A549 (cell line): ENCODE measurements at regions not wholly inside any gene's neighbourhood (a gene's known extent, or its start where the extent isn't known, plus 50 kb on each side); places are given as distances from the start of the nearest gene placed in this dataset.
A peak's percentile ranks its signal among the peaks of the same experiment; 100 is the strongest.

Source experiments
- ATAC-seq, 2 experiments: fragments of 200-7000 bp in 1 of 2; fragments of >200 bp in 1 of 2; cut with Nextera tagmentation in 1 of 2; cut with Tn5 transposase in 1 of 2; 3 replicates each; pipeline versions ENCODE4 v1.8.0 to v1.9.1; 2018 to 2020; ENCODE audit warnings: mild to moderate bottlenecking in 1 of 2, moderate library complexity in 1 of 2
- CTCF ChIA-PET: fragments of 300-600 bp; sonication (Branson Sonifier 250); formaldehyde crosslinking; extraction: SDS; loops from one replicate; lab custom pipeline; 2021; ENCODE audit warnings: antibody characterized with exemption, inconsistent platforms; lab: Yijun Ruan, JAX
- POLR2A ChIA-PET: fragments of 350-600 bp; formaldehyde crosslinking; extraction: SDS; loops from one replicate; lab custom pipeline; 2021; ENCODE audit warnings: antibody characterized with exemption, inconsistent platforms; lab: Yijun Ruan, JAX
- DNase-seq, 2 experiments: peaks; one replicate each; pipeline versions ENCODE4 v3.0.0 to v3.0.0-alpha.2; 2011 to 2016; ENCODE audit warnings: low read depth in 1 of 2, low spot score in 1 of 2
- FAIRE-seq: peaks from 2 replicates; lab custom pipeline; 2011; peaks lifted over from hg19 to GRCh38; lab: Jason Lieb, UNC
- H3K27ac ChIP-seq, 2 experiments: fragments of >200 bp; sonication (Bioruptor Twin); formaldehyde crosslinking; 3 replicates each; pipeline ENCODE4 v1.5.1; 2016 to 2017
- H3K4me1 ChIP-seq: fragments of >200 bp; sonication (Bioruptor Twin); formaldehyde crosslinking; 3 replicates; pipeline ENCODE4 v1.6.1; 2016
- H3K4me2 ChIP-seq: fragments of >200 bp; sonication (Bioruptor Twin); formaldehyde crosslinking; 3 replicates; pipeline ENCODE4 v1.6.1; 2016
- H3K4me3 ChIP-seq: fragments of >200 bp; sonication (Bioruptor Twin); formaldehyde crosslinking; 3 replicates; pipeline ENCODE4 v1.5.1; 2016
- H3K9me3 ChIP-seq: fragments of >200 bp; sonication (Bioruptor Twin); formaldehyde crosslinking; 3 replicates; pipeline ENCODE4 v1.6.1; 2016
- CHD2 ChIP-seq: fragments of 150-350 bp; IDR thresholded peaks from 2 replicates; pipeline ENCODE4 v1.6.1; 2014; ENCODE audit warnings: low read length; ENCODE audit not compliant: partially characterized antibody
- CHD4 ChIP-seq: fragments of 200-600 bp; sonication (generic); IDR thresholded peaks from 2 replicates; pipeline ENCODE4 v1.6.1; 2016; ENCODE audit warnings: antibody characterized with exemption, mild to moderate bottlenecking, borderline replicate concordance
- EP300 ChIP-seq, 2 experiments: fragments of >200 bp; sonication (Bioruptor Twin); formaldehyde crosslinking; IDR thresholded peaks; 2 replicates in 1 of 2; 3 replicates in 1 of 2; pipeline ENCODE4 v1.6.1; 2016 to 2017
- FOSB ChIP-seq: fragments of 250-450 bp; sonication (Bioruptor Pico); IDR thresholded peaks from 2 replicates; pipeline ENCODE4 v1.5.0; 2020; ENCODE audit warnings: mild to moderate bottlenecking, moderate library complexity
- FOSL2 ChIP-seq, 2 experiments: fragments of 450-650 bp in 1 of 2; fragments of >200 bp in 1 of 2; sonication (Bioruptor Twin) in 1 of 2; formaldehyde crosslinking; IDR thresholded peaks; 2 replicates each; pipeline versions ENCODE4 v1.5.0 to v1.6.1; 2016 to 2020; ENCODE audit warnings: mild to moderate bottlenecking in 1 of 2, moderate library complexity in 1 of 2
- FOXS1 ChIP-seq: fragments of 250-450 bp; sonication (Bioruptor Pico); IDR thresholded peaks from 2 replicates; pipeline ENCODE4 v1.5.0; 2020; ENCODE audit warnings: mild to moderate bottlenecking, moderate library complexity
- GATA3 ChIP-seq: IDR thresholded peaks from 2 replicates; pipeline ENCODE4 v1.6.1; 2012; ENCODE audit warnings: borderline replicate concordance
- HEYL ChIP-seq: fragments of 250-450 bp; sonication (Bioruptor Pico); IDR thresholded peaks from 2 replicates; pipeline ENCODE4 v1.8.0; 2021; ENCODE audit warnings: mild to moderate bottlenecking, moderate library complexity
- HOXA7 ChIP-seq: fragments of 250-450 bp; sonication (Bioruptor Pico); IDR thresholded peaks from 2 replicates; pipeline ENCODE4 v1.5.0; 2020; ENCODE audit warnings: mild to moderate bottlenecking, moderate library complexity
- HOXB13 ChIP-seq: fragments of 250-450 bp; sonication (Bioruptor Pico); IDR thresholded peaks from 2 replicates; pipeline ENCODE4 v1.5.0; 2020; ENCODE audit warnings: low read depth, mild to moderate bottlenecking, moderate library complexity
- MAZ ChIP-seq: fragments of 150-350 bp; IDR thresholded peaks from 2 replicates; pipeline ENCODE4 v1.6.1; 2014; ENCODE audit warnings: antibody characterized with exemption, low read depth, low read length, borderline replicate concordance
- MYC ChIP-seq: IDR thresholded peaks from 2 replicates; pipeline ENCODE4 v1.6.1; 2012; ENCODE audit warnings: mild to moderate bottlenecking, inconsistent platforms, low read length, improper control_type of control experiment, borderline replicate concordance
- NPAS2 ChIP-seq: fragments of 250-450 bp; sonication (Bioruptor Pico); IDR thresholded peaks from 2 replicates; pipeline ENCODE4 v1.8.0; 2022; ENCODE audit warnings: mild to moderate bottlenecking, moderate library complexity, borderline replicate concordance
- NR3C1 ChIP-seq: fragments of >200 bp; sonication (Bioruptor Twin); formaldehyde crosslinking; IDR thresholded peaks from 3 replicates; pipeline ENCODE4 v1.6.1; 2017
- POLR2A ChIP-seq: IDR thresholded peaks from 2 replicates; pipeline ENCODE4 v1.6.1; 2012; ENCODE audit warnings: mild to moderate bottlenecking, low read length
- REST ChIP-seq: fragments of 200-600 bp; sonication (generic); IDR thresholded peaks from 2 replicates; pipeline ENCODE4 v1.6.1; 2016; ENCODE audit warnings: antibody characterized with exemption, mild to moderate bottlenecking, moderate library complexity
- RFX5 ChIP-seq: fragments of 450-650 bp; IDR thresholded peaks from 2 replicates; pipeline ENCODE4 v1.7.1; 2014; ENCODE audit warnings: antibody characterized with exemption, mild to moderate bottlenecking, moderate library complexity
- TFCP2L1 ChIP-seq: fragments of 250-450 bp; sonication (Bioruptor Pico); IDR thresholded peaks from 2 replicates; pipeline ENCODE4 v1.5.0; 2021; ENCODE audit warnings: mild to moderate bottlenecking
- ZC3H11A ChIP-seq: fragments of 450-650 bp; IDR thresholded peaks from 2 replicates; pipeline ENCODE4 v1.6.1; 2014; ENCODE audit warnings: antibody characterized with exemption, mild to moderate bottlenecking
- ZNF302 ChIP-seq: fragments of 250-450 bp; sonication (Bioruptor Pico); IDR thresholded peaks from 2 replicates; pipeline ENCODE4 v1.9.0; 2021; ENCODE audit warnings: inconsistent platforms, mild to moderate bottlenecking, moderate library complexity
- WGBS: methylation state at CpG from one replicate; pipeline ENCODE4 v1.1.6; 2017; ENCODE audit errors: missing lambda C conversion rate; 5-methylcytosine and 5-hydroxymethylcytosine counted together
- TF ChIP-seq, protein P1 (sequence below): IDR thresholded peaks from 2 replicates; pipeline ENCODE4 v1.6.1; 2012

DNA sequence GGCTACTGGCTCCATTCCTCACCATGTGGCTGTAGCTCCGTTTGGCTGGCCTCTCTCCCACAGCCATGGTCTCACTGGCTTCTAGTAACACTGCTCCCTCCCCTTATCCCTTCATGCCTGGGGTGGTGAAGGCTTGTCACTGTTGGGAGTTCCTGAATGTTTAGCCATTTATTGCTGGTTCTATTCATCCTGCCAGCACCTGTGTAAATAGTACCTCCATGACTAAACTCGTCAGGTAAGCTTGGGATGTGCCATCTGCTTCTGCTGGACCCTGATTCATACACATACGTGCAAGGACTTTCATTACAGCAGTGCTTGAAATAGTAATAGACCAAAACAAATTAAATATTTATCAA is 61.6 kb downstream of the CCDC71L start:
- DNase-seq (no peak), FAIRE-seq (no peak)
- CTCF ChIA-PET = interaction anchor here (0.5 to 3.1 kb wide), 4 partner anchors 9 to 253 kb away, joined by 3 to 14 read pairs (median 4); no protein-coding TSS in a partner anchor

DNA sequence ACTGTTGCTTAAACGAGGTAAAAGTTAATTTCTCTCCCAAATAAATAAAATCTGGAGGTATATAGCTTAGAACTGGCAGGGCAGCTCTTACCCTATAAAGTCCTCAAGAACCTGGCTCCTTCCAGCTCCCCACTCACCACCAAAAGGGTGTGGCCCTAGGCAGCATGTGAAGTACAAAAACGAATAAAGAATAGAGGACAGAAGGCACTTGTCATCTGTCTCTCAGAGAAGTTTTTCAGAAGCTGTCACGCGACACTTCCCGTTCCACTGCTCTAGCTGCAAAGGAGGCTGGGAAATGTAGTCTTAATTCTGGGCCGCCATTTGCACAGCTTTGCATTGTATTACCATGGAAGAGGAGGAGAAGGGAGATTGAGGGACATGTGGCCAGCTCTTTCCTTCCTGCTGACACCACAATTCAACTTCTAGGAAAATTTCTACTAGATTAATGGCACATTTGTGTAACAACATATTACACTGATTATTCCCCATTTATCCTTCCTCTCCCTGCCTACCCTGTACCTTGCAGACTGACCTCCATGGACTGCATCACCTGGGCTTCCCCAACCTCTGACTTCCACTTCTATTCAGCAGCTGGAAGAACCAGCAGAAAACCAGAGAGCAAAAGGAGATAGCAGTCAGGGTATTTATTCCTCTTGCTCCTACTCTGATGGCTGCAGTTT is 62.2 kb downstream of the CCDC71L start:
- WGBS = under 1% methylated on average over 6 of the region's 6 CpGs

More for the DNA sequence above, 61.6 kb downstream of the CCDC71L start:
- no peak; a peak in 1 of 6 replicates for ATAC-seq
- H3K4me1 ChIP-seq = no peaks in the 10 kb centered on the region
- H3K4me3 ChIP-seq = no peak overlapping the region
- H3K27ac ChIP-seq = no peak overlapping the region
- peak overlapping the region; percentile 53; the same call in 1 of the 3 replicates for H3K4me2 ChIP-seq
- H3K9me3 ChIP-seq = no peaks in the 10 kb centered on the region
- POLR2A ChIA-PET = no interaction called here
- TF ChIP-seq NPAS2 (no peak), ZNF302 (CRISPR knock-in tag) (no peak), HEYL (no peak), CHD4 (no peak), TFCP2L1 (no peak), FOSL2 (IDR thresholded peaks at IDR 0.05) (no peak), FOSL2 (CRISPR knock-in tag; IDR thresholded peaks at IDR 0.05) (no peak)
- WGBS = 15% methylated on average over 3 of the region's 3 CpGs

More for the DNA sequence above, 62.2 kb downstream of the CCDC71L start:
- Histone ChIP-seq H3K9me3 (no peaks in the 10 kb centered on the region), H3K4me1 (no peaks in the 10 kb centered on the region), H3K4me2 (peak overlapping the region; percentile 53), H3K4me3 (peak overlapping the region; percentile 15; the same call in 2 of the 3 replicates), H3K27ac (0 out of 6 replicates have a peak overlapping the region, but pooled peaks of 1 of the 2 experiments have one; percentile 24)
- peak; percentile 28 to 61 for DNase-seq
- no peak for FAIRE-seq
- peak; percentile 70 for TF ChIP-seq CHD2
- TF ChIP-seq NPAS2 = no peak
- TF ChIP-seq HOXA7 (CRISPR knock-in tag) = no peak
- no peak for TF ChIP-seq FOSB (CRISPR knock-in tag)
- no peak for TF ChIP-seq NR3C1
- no peak for TF ChIP-seq GATA3
- no peak for TF ChIP-seq FOXS1 (CRISPR knock-in tag)
- no peak for TF ChIP-seq FOSL2 (IDR thresholded peaks at IDR 0.05)
- TF ChIP-seq FOSL2 (CRISPR knock-in tag; IDR thresholded peaks at IDR 0.05) = no peak
- TF ChIP-seq MAZ = no peak
- TF ChIP-seq, protein P1, sequence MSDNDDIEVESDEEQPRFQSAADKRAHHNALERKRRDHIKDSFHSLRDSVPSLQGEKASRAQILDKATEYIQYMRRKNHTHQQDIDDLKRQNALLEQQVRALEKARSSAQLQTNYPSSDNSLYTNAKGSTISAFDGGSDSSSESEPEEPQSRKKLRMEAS = no peak
- no peak for TF ChIP-seq ZC3H11A
- no peak for TF ChIP-seq EP300 (IDR thresholded peaks at IDR 0.05)
- TF ChIP-seq POLR2A = no peak
- TF ChIP-seq MYC = no peak
- peak; percentile 55; the same call in 1 of the 2 replicates for TF ChIP-seq REST
- TF ChIP-seq RFX5 = peak; percentile 95
- no peak for TF ChIP-seq HOXB13 (CRISPR knock-in tag)
- peak; percentile 96 to 99 for ATAC-seq
- ChIA-PET CTCF (interaction anchor here (0.7 to 3.1 kb wide), 3 partner anchors 10 to 56 kb away, joined by 3 to 14 read pairs (median 4); no protein-coding TSS in a partner anchor), POLR2A (no interaction called here)
